Astrocyte of the cerebellum (primary cell): ENCODE measurements at regions not wholly inside any gene's neighbourhood (a gene's known extent, or its start where the extent isn't known, plus 50 kb on each side); places are given as distances from the start of the nearest gene placed in this dataset.

Source experiments
- DNase-seq: peaks from one replicate; pipeline ENCODE4 v3.0.0-alpha.2; 2011; ENCODE audit warnings: low read depth
- H3K4me3 ChIP-seq: 2 replicates; pipeline ENCODE4 v1.5.1; 2011; ENCODE audit warnings: mild to moderate bottlenecking, low read depth, low read length, moderate library complexity
- CTCF ChIP-seq: IDR thresholded peaks from 2 replicates; pipeline ENCODE4 v1.5.1; 2012; ENCODE audit warnings: low read length, low read depth, moderate library complexity, mild to moderate bottlenecking; ENCODE audit errors: missing control alignments
- in situ Hi-C: cut with HindIII; loops from 2 replicates; pipeline ENCODE4 v1.10.0; 2017; ENCODE audit warnings: low sequenced_read_pairs

GRCh38 chr7:118627467-118627866, 403.0 kb downstream of the ANKRD7 start:
- TF ChIP-seq CTCF: no peak
- H3K4me3 ChIP-seq: no peak overlapping the region
- DNase-seq: no peak
- in situ Hi-C loops: no loop called here

- DNase-seq: no peak
- in situ Hi-C loops: no loop called here
- no peak for TF ChIP-seq CTCF
- no peak overlapping the region for H3K4me3 ChIP-seq
Observed at GRCh38 chr7:118629898-118630438, 405.5 kb downstream of the ANKRD7 start.

- in situ Hi-C loops: no loop called here
- H3K4me3 ChIP-seq: no peak overlapping the region
- DNase-seq: no peak
- TF ChIP-seq CTCF: no peak
Observed at GRCh38 chr7:118642396-118642795, 417.9 kb downstream of the ANKRD7 start.

- no peak for DNase-seq
- in situ Hi-C loops: no loop called here
- TF ChIP-seq CTCF: no peak
- no peak overlapping the region for H3K4me3 ChIP-seq
Observed at GRCh38 chr7:118644346-118644745, 419.8 kb downstream of the ANKRD7 start.

GRCh38 chr7:118648002-118648401, 423.5 kb downstream of the ANKRD7 start:
- in situ Hi-C loops: no loop called here
- no peak for TF ChIP-seq CTCF
- H3K4me3 ChIP-seq: no peak overlapping the region
- DNase-seq: no peak

- in situ Hi-C loops: no loop called here
- no peak for TF ChIP-seq CTCF
Observed at GRCh38 chr7:118657391-118658005, 433.0 kb downstream of the ANKRD7 start.

GRCh38 chr7:118662266-118662665, 437.8 kb downstream of the ANKRD7 start:
- no peak overlapping the region for H3K4me3 ChIP-seq
- no peak for TF ChIP-seq CTCF
- DNase-seq: no peak
- in situ Hi-C loops: no loop called here

More at GRCh38 chr7:118657391-118658005, 433.0 kb downstream of the ANKRD7 start:
- H3K4me3 ChIP-seq: no peak overlapping the region
- DNase-seq: no peak
